ENCODE measurements at regions not wholly inside any gene's neighbourhood (a gene's known extent, or its start where the extent isn't known, plus 50 kb on each side); places are given as distances from the start of the nearest gene placed in this dataset.
"Not testable (repeated sequence)": the region's sequence is repeated elsewhere in the genome, so short reads cannot be mapped to it uniquely, and the experiment has no call there.

DNA sequence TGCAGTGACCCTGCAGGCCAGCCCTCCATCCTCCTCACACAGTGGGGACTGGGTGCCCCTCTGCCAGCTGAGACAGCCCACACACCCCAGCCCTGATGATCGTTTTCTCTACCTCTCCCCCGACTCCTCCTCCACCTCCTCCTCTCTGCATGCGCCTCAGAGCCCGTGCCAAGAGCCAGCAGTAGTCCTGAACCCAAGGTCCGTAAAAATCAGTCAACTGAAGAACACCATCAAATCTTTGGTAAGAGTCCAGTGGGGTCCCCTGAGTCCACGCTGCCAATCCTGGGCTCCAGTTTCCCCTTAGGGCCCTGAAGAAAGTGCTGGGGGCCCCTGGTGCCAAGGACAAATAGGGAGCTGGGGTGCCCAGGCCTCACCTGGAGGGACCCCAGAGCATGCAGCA, 109.3 kb upstream of the FAN1 start:
- no peak for DNase-seq (ENCODE audit: low read depth)
- H3K4me3 ChIP-seq (ENCODE audit: low read length), result no peak overlapping the region
- no peak for TF ChIP-seq CTCF (conservative IDR thresholded peaks at IDR 0.05; ENCODE audit: low read length)

DNA sequence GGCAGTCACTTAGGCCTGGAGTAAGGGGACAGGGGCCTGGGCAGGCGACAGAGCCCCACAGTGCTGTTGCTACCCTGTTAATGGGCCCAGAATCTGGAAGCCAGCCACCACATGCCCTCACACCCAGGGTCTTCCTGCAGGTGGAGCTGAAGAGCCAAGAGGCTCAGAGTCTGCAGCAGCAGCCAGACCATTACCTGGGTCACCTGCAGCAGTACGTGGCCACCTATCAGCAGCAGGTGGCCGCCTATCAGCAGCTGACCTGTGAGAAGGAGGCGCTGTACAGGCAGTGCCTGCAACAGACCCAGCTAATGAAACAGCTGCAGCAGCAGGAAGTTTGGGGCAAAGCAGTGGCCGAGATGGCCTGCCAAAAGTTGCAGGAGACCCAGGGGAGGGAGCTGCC, 104.2 kb upstream of the FAN1 start:
- H3K4me3 ChIP-seq (ENCODE audit: low read length); DNase-seq (ENCODE audit: low read depth): not testable (repeated sequence)

DNA sequence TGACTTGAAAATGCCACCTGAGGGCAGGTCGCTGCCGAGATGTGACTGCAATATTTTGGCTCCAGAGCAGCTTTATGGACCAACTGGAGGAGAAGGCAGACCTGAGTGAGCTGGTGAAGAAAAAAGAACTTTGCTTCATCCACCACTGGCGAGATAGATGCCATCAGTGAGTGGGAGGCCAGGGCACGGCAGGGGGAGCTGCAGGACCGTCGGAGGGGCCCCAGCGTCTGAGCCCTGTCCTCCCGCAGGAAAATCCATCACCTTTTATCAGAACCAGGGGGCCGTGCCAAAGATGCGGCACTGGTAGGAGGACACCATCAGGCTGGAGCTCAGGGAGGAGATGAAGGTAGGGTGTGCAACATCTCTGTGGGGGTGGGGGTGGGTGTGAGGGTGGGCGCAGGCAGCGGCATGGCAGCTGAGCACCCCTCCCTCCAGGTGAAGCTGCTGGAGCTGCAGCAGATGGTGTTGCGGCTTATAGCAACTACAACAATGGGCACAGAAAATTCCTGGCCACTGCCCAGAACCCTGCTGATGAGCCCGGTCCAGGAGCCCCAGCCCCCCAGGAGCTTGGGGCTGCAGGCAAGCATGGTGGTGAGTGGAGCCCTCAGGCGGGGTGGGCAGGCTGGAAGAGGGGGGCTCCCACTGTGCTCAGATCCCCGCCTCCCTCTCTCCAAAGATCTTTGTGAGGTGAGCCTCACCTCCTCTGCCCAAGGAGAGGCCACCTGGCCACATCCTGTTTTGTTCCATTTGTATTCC, 102.4 kb upstream of the FAN1 start:
- DNase-seq (ENCODE audit: low read depth); H3K4me3 ChIP-seq (ENCODE audit: low read length): not testable (repeated sequence)

DNA sequence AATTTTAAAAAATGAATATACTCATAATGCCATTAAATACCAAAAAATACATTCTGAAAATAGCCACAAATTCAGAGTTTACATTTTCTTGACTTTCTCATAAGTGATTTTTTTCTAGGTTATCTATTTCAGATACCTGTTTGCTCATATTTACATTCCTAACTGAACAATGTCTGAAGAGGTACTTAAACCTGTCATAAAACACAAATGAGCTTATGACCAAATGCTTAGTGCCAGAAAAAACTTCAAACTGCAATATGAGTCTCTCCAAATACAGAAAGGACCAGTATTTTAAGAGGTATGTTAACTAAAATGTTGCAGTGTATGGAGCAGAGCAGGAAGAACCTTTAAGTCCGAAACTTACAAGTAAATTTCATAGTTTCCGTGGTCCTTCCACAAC, 101.7 kb upstream of the FAN1 start:
- DNase-seq (ENCODE audit: low read depth); H3K4me3 ChIP-seq (ENCODE audit: low read length): not testable (repeated sequence)

- H3K4me3 ChIP-seq (ENCODE audit: low read length); DNase-seq (ENCODE audit: low read depth): not testable (repeated sequence)
These were observed 100.0 kb upstream of the FAN1 start for GRCh38 chr15:30803703-30804102.

DNA sequence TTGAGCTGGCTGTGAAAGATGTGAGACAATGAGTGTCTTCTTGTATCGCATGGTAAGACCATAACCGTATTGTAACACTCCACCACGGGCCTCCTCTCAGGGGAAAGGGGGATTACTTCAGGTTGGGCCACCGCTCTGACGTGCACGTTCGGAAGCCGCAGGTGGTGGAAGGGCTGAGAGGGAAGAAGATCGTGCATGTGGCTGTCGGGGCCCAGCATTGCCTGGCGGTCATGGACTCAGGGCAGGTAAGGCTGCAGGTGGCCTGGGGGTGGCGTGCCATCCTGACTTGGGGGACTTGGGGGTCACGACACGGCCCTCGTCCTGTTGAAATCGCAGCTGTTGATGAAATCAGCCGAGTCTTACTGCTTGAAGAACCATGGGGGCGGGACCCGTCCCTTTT, 87.3 kb upstream of the FAN1 start:
- H3K4me3 ChIP-seq (ENCODE audit: low read length), result no peak overlapping the region
- TF ChIP-seq CTCF (conservative IDR thresholded peaks at IDR 0.05; ENCODE audit: low read length), result no peak
- DNase-seq (ENCODE audit: low read depth), result no peak

- peak overlapping the region; percentile 17; the same call in 1 of the 2 replicates for H3K4me3 ChIP-seq (ENCODE audit: low read length)
These were observed 80.5 kb upstream of the FAN1 start for GRCh38 chr15:30823068-30823813.

GRCh38 chr15:30824518-30825195, 79.1 kb upstream of the FAN1 start:
- no peak for DNase-seq (ENCODE audit: low read depth)
- no peak for TF ChIP-seq CTCF (conservative IDR thresholded peaks at IDR 0.05; ENCODE audit: low read length)
- no peak overlapping the region for H3K4me3 ChIP-seq (ENCODE audit: low read length)

More at GRCh38 chr15:30823068-30823813, 80.5 kb upstream of the FAN1 start:
- peak; percentile 19 for DNase-seq (ENCODE audit: low read depth)

DNA sequence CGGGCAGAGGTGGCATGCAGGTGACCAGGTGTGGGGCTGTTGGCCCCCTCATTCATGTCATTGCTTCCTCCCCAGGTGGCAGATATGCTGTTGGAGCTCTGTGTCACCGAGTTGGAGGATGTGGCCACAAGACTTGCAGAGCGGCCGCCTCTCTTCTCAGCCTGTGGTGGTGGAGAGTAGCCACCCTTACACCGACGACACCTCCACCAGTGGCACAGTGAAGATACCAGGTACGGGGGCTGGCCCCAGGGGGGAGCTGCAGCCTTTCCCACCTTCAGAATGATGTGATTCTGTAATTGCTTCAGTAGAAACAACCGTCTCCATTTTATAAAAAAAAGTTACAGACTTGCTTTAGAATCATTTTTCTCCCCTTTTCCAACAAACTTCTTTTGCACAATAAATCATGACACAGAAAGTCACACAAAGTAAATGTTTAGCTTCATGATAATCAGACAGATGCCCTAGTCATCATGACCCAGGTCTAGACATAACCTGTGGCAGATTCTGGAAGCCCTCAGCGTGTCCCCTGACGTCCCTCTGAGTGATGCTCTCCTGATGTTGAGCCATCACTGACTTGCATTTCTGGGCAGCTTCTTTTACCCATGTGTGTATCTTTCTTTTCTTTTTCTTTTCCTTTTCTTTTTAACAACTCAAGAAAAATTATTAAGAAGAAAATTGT, 76.0 kb upstream of the FAN1 start:
- H3K4me3 ChIP-seq (ENCODE audit: low read length), result no peak overlapping the region
- no peak for DNase-seq (ENCODE audit: low read depth)
- TF ChIP-seq CTCF (conservative IDR thresholded peaks at IDR 0.05; ENCODE audit: low read length), result no peak

DNA sequence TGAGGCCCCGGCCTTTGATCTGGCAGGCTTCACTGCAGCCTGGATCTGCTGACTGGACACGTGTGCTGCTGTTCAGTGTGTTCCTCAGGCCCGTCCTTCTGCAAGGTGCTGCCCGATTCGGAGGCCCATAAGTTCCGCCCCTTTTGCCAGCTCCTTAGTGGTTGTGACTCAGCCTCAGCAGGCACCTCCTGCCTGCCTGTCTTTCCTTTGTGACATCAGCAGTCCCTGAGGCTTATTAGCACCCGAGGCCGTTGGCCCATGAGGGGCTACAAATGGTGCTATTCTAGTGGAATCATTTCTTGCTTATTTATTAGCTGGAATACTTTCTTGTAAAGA, 75.4 kb upstream of the FAN1 start:
- H3K4me3 ChIP-seq (ENCODE audit: low read length), result not testable (repeated sequence)
- DNase-seq (ENCODE audit: low read depth), result peak; percentile 5
